ENCODE measurements at regions not wholly inside any gene's neighbourhood (a gene's known extent, or its start where the extent isn't known, plus 50 kb on each side); places are given as distances from the start of the nearest gene placed in this dataset.

GRCh38 chr5:18771097-18771610 lies 1136.9 kb downstream of the TAF11L14 start:
- Histone ChIP-seq H3K4me3 (ENCODE audit: extremely low read depth in 1 of 4, insufficient read depth in 2 of 4, low read depth in 3 of 4, low read length in 4 of 4) (no peak overlapping the region), H2BK15ac (ENCODE audit: low read length) (no peak overlapping the region), H3K18ac (ENCODE audit: extremely low read depth, low read length) (no peak overlapping the region), H2BK5ac (ENCODE audit: low read depth, low read length) (no peak overlapping the region), H3K36me3 (ENCODE audit: control insufficient read depth in 2 of 4, insufficient read depth in 4 of 4, low read length in 3 of 4) (no peaks in the 10 kb centered on the region), H2BK20ac (ENCODE audit: low read length) (no peak overlapping the region), H3K9ac (replicated peaks in 1 of 4; ENCODE audit: extremely low read depth in 1 of 4, low read depth in 3 of 4, low read length in 3 of 4) (no peak overlapping the region), H3K14ac (ENCODE audit: insufficient read length) (no peak overlapping the region), H4K91ac (replicated peaks; ENCODE audit: insufficient read length, low read length) (no peak overlapping the region), H2AFZ (ENCODE audit: low read length) (no peak overlapping the region), H3K4me2 (ENCODE audit: insufficient read depth in 1 of 2, low read depth in 2 of 2, low read length in 2 of 2) (no peak overlapping the region), H3K27ac (ENCODE audit: low read depth, low read length) (no peak overlapping the region), H4K8ac (ENCODE audit: extremely low read depth, insufficient read depth, low read length) (no peak overlapping the region), H4K5ac (ENCODE audit: insufficient read length, low read depth, low read length) (no peak overlapping the region), H3K56ac (replicated peaks; ENCODE audit: insufficient read length, low read depth, low read length) (no peak overlapping the region), H3K4me1 (replicated peaks in 1 of 4; ENCODE audit: control insufficient read depth in 3 of 4, insufficient read depth in 4 of 4, low read length in 3 of 4) (peaks cover 0 to 2% (median 0%) of the 10 kb centered on the region in 4 experiments; a peak in 1 of 7 replicates), H4K20me1 (replicated peaks in 1 of 2; ENCODE audit: control insufficient read depth in 1 of 2, insufficient read depth in 2 of 2, low read length in 2 of 2) (no peaks in the 10 kb centered on the region), H2AK5ac (ENCODE audit: low read depth, low read length) (no peak overlapping the region), H3K9me3 (ENCODE audit: insufficient read depth in 2 of 2, low read depth in 1 of 2, low read length in 1 of 2) (no peaks in the 10 kb centered on the region), H3K79me2 (ENCODE audit: control insufficient read depth in 1 of 2, insufficient read depth in 2 of 2, low read length in 2 of 2) (no peaks in the 10 kb centered on the region), H3K23me2 (ENCODE audit: low read depth, low read length) (no peaks in the 10 kb centered on the region), H3K23ac (ENCODE audit: insufficient read length) (no peak overlapping the region), H3K79me1 (ENCODE audit: low read depth, low read length) (no peaks in the 10 kb centered on the region), H2BK120ac (replicated peaks; ENCODE audit: low read depth, low read length) (no peak overlapping the region), H2BK12ac (ENCODE audit: low read depth, low read length) (no peak overlapping the region), H3K4ac (replicated peaks; ENCODE audit: insufficient read length, low read depth, low read length) (no peak overlapping the region), H3K27me3 (replicated peaks in 1 of 4; ENCODE audit: control insufficient read depth in 3 of 4, extremely low read depth in 1 of 4, insufficient read depth in 3 of 4, low read length in 3 of 4) (no peaks in the 10 kb centered on the region)
- DNase-seq (ENCODE audit: low read depth in 1 of 2, low spot score in 2 of 2) (no peak), FAIRE-seq (no peak)
- 89% methylated on average over 6 of the region's 6 CpGs; no CpG with 5 or more reads in 1 of the 2 experiments for WGBS, 2 experiments (ENCODE audit: extremely low coverage in 1 of 2, insufficient coverage in 1 of 2, insufficient read length in 1 of 2, insufficient replicate concordance in 2 of 2, low coverage in 1 of 2, low lambda C conversion rate in 2 of 2, missing lambda C conversion rate in 1 of 2)
- ChIA-PET CTCF (ENCODE audit: partially characterized antibody) (interaction anchor here (0.7 to 1.1 kb wide), 4 partner anchors 18 to 1357 kb away, joined by 3 read pairs; no protein-coding TSS in a partner anchor), POLR2A (ENCODE audit: partially characterized antibody) (no interaction called here)
- TF ChIP-seq GABPA (IDR thresholded peaks at IDR 0.05; ENCODE audit: borderline replicate concordance, insufficient read depth, low read length) (no peak), KDM5A (IDR thresholded peaks at IDR 0.05; ENCODE audit: low read length) (no peak), TEAD4 (IDR thresholded peaks at IDR 0.05; ENCODE audit: low read depth, low read length) (no peak), RBBP5 (IDR thresholded peaks at IDR 0.05; ENCODE audit: borderline replicate concordance, low read depth, low read length) (no peak), CBX8 (IDR thresholded peaks at IDR 0.05; ENCODE audit: borderline replicate concordance, low read depth, low read length) (no peak), HDAC2 (IDR thresholded peaks at IDR 0.05; ENCODE audit: borderline replicate concordance in 1 of 2, low read depth in 2 of 2, low read length in 2 of 2) (no peak)

Data from H1 (cell line).